ENCODE measurements at regions not wholly inside any gene's neighbourhood (a gene's known extent, or its start where the extent isn't known, plus 50 kb on each side); places are given as distances from the start of the nearest gene placed in this dataset.

DNA sequence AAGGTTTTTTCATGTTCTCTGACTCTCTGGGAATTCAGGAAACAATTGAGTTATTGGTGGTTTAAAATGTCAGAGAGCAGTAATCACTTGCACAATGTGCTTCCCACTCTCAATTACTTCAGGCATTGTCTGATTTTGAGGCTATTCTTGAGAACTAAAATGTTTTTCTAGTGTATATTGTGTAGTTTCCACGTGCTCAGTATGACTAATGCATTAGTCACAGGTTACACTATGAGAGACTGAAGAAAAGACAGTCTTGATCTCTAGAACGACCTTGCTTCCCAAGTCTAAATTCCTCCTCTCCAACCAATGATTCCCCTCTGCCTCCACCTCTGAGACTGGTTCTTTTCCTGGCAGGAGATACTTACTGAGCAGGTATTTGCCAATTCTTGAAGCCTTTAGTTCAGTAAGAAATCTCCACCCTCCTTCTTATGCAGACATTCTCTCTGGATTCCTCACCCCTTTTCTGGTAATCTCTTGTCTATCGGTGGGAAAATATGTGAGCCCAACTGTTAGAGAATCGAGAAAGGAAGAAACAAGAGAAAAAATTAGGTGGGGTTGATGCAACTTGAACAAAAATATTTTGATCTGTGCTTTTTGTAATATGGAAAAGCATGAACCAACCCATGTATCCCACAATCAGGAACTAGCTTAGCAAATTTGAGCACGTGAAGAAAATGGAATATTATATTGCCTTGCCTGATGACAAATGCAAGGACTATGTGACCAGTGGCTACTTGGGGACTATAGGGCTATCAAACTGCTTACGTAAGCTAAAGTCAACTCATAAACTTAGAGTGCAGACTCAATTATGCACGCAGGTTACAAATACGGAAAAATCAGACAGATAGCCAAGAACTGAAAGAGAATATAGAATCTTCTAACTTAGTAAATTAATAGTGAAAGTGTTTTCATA, 61.1 kb upstream of the SLC22A16 start (continued):
- TF ChIP-seq, protein P1, sequence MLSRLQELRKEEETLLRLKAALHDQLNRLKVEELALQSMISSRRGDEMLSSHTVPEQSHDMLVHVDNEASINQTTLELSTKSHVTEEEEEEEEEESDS (CRISPR knock-in tag; IDR thresholded peaks at IDR 0.05): no peak
- TF ChIP-seq HIVEP1 (CRISPR knock-in tag; IDR thresholded peaks at IDR 0.05): no peak
- TF ChIP-seq RHOXF2B (CRISPR knock-in tag; conservative IDR thresholded peaks at IDR 0.05): no peak
- TF ChIP-seq ZBTB26 (CRISPR knock-in tag; IDR thresholded peaks at IDR 0.05): no peak
- no peak for TF ChIP-seq PCBP1 (IDR thresholded peaks at IDR 0.05; ENCODE audit: low read depth, low read length, poor library complexity, severe bottlenecking)
- TF ChIP-seq KAT8 (IDR thresholded peaks at IDR 0.05; ENCODE audit: low read depth): no peak
- TF ChIP-seq KLF10 (CRISPR knock-in tag; IDR thresholded peaks at IDR 0.05): no peak
- TF ChIP-seq, protein P2, sequence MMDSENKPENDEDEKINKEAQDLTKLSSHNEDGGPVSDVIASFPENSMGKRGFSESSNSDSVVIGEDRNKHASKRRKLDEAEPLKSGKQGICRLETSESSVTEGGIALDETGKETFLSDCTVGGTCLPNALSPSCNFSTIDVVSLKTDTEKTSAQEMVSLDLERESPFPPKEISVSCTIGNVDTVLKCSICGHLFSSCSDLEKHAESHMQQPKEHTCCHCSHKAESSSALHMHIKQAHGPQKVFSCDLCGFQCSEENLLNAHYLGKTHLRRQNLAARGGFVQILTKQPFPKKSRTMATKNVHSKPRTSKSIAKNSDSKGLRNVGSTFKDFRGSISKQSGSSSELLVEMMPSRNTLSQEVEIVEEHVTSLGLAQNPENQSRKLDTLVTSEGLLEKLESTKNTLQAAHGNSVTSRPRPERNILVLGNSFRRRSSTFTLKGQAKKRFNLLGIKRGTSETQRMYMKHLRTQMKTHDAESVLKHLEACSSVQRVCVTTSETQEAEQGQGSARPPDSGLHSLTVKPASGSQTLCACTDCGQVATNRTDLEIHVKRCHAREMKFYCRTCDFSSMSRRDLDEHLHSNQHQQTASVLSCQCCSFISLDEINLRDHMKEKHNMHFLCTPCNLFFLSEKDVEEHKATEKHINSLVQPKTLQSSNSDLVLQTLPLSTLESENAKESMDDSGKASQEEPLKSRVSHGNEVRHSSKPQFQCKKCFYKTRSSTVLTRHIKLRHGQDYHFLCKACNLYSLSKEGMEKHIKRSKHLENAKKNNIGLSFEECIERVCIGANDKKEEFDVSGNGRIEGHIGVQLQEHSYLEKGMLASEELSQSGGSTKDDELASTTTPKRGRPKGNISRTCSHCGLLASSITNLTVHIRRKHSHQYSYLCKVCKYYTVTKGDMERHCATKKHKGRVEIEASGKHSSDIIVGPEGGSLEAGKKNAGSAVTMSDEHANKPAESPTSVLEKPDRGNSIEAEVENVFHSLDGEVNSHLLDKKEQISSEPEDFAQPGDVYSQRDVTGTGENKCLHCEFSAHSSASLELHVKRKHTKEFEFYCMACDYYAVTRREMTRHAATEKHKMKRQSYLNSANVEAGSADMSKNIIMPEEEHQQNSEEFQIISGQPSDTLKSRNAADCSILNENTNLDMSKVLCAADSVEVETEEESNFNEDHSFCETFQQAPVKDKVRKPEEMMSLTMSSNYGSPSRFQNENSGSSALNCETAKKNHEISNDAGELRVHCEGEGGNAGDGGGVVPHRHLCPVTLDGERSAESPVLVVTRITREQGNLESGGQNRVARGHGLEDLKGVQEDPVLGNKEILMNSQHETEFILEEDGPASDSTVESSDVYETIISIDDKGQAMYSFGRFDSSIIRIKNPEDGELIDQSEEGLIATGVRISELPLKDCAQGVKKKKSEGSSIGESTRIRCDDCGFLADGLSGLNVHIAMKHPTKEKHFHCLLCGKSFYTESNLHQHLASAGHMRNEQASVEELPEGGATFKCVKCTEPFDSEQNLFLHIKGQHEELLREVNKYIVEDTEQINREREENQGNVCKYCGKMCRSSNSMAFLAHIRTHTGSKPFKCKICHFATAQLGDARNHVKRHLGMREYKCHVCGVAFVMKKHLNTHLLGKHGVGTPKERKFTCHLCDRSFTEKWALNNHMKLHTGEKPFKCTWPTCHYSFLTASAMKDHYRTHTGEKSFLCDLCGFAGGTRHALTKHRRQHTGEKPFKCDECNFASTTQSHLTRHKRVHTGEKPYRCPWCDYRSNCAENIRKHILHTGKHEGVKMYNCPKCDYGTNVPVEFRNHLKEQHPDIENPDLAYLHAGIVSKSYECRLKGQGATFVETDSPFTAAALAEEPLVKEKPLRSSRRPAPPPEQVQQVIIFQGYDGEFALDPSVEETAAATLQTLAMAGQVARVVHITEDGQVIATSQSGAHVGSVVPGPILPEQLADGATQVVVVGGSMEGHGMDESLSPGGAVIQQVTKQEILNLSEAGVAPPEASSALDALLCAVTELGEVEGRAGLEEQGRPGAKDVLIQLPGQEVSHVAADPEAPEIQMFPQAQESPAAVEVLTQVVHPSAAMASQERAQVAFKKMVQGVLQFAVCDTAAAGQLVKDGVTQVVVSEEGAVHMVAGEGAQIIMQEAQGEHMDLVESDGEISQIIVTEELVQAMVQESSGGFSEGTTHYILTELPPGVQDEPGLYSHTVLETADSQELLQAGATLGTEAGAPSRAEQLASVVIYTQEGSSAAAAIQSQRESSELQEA (IDR thresholded peaks at IDR 0.05; ENCODE audit: low read depth): no peak
- no peak for TF ChIP-seq SNIP1 (IDR thresholded peaks at IDR 0.05; ENCODE audit: low read depth)
- TF ChIP-seq, protein P3, sequence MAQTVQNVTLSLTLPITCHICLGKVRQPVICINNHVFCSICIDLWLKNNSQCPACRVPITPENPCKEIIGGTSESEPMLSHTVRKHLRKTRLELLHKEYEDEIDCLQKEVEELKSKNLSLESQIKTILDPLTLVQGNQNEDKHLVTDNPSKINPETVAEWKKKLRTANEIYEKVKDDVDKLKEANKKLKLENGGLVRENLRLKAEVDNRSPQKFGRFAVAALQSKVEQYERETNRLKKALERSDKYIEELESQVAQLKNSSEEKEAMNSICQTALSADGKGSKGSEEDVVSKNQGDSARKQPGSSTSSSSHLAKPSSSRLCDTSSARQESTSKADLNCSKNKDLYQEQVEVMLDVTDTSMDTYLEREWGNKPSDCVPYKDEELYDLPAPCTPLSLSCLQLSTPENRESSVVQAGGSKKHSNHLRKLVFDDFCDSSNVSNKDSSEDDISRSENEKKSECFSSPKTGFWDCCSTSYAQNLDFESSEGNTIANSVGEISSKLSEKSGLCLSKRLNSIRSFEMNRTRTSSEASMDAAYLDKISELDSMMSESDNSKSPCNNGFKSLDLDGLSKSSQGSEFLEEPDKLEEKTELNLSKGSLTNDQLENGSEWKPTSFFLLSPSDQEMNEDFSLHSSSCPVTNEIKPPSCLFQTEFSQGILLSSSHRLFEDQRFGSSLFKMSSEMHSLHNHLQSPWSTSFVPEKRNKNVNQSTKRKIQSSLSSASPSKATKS (CRISPR knock-in tag; IDR thresholded peaks at IDR 0.05): no peak
- TF ChIP-seq KAT7 (CRISPR knock-in tag; IDR thresholded peaks at IDR 0.05; ENCODE audit: borderline replicate concordance): no peak

Measured in K562 (cell line).